Fibroblast of lung (primary cell): ENCODE measurements at regions not wholly inside any gene's neighbourhood (a gene's known extent, or its start where the extent isn't known, plus 50 kb on each side); places are given as distances from the start of the nearest gene placed in this dataset.

Experiments used
- EZH2 ChIP-seq: IDR thresholded peaks from 2 replicates; pipeline ENCODE4 v1.5.1; 2012; ENCODE audit warnings: low read length, control low read depth, mild to moderate bottlenecking; ENCODE audit errors: missing control alignments
- TF ChIP-seq, protein P1 (sequence below), 2 donors: IDR thresholded peaks in 1 of 2; conservative IDR thresholded peaks in 1 of 2; 1 replicate in 1 of 2; 2 replicates in 1 of 2; pipeline ENCODE4 v1.5.1; 2011 to 2012; ENCODE audit warnings: low read length in 2 of 2, control low read depth in 1 of 2, inconsistent platforms in 1 of 2, low read depth in 1 of 2, mild to moderate bottlenecking in 1 of 2

DNA sequence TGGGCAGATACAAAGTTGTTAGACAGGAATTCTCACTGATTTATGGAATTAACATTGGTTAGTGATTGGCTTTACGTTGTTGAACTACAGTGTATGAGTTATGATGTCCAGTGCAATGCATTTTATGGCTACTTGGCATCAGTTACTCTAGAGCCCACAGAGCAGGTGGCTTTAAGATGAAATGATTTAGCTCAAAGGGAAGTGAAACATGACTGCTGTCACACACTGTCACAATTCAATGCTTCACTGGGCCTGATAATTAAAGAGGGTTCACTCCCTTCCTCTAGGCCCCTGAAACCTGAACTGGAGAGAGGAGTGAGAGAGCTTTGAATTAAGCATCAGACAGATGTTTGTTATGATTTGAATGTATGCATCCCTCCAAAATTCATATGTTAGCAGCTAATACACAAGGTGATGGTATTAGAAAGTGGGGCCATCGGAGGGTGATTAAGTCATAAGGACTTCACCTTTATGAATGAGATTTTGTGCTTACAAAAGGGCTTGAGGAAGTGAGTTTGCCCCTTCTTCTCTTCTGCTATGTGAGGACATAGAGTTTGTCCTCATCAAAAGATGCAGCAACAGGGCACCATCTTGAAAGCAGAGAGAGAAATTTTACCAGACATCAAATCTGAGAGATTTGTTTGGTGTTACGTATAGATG lies 175.8 kb upstream of the GRIN2B start:
- TF ChIP-seq, protein P1, sequence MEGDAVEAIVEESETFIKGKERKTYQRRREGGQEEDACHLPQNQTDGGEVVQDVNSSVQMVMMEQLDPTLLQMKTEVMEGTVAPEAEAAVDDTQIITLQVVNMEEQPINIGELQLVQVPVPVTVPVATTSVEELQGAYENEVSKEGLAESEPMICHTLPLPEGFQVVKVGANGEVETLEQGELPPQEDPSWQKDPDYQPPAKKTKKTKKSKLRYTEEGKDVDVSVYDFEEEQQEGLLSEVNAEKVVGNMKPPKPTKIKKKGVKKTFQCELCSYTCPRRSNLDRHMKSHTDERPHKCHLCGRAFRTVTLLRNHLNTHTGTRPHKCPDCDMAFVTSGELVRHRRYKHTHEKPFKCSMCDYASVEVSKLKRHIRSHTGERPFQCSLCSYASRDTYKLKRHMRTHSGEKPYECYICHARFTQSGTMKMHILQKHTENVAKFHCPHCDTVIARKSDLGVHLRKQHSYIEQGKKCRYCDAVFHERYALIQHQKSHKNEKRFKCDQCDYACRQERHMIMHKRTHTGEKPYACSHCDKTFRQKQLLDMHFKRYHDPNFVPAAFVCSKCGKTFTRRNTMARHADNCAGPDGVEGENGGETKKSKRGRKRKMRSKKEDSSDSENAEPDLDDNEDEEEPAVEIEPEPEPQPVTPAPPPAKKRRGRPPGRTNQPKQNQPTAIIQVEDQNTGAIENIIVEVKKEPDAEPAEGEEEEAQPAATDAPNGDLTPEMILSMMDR (conservative IDR thresholded peaks at IDR 0.05 in 1 of 2, IDR thresholded peaks at IDR 0.05 in 1 of 2; ENCODE audit: low read depth in 1 of 2, low read length in 2 of 2): no peak
- TF ChIP-seq EZH2: no peak
